Neural progenitor cell (in vitro differentiated cells): ENCODE measurements at regions not wholly inside any gene's neighbourhood (a gene's known extent, or its start where the extent isn't known, plus 50 kb on each side); places are given as distances from the start of the nearest gene placed in this dataset.

Experiments used
- DNase-seq: peaks from one replicate; pipeline ENCODE4 v3.0.0-alpha.2; 2016; ENCODE audit warnings: low spot score
- H2AFZ ChIP-seq: fragments of 200-600 bp; sonication (generic); replicated peaks from 2 replicates; pipeline ENCODE4 v1.6.1; 2016; ENCODE audit warnings: antibody characterized with exemption
- H3F3A ChIP-seq: fragments of 200-600 bp; sonication (generic); 2 replicates; pipeline ENCODE4 v1.6.1; 2016; ENCODE audit warnings: antibody characterized with exemption, low read depth
- H3K27ac ChIP-seq: fragments of 200-600 bp; sonication (generic); 2 replicates; pipeline ENCODE4 v1.5.1; 2016; ENCODE audit warnings: mild to moderate bottlenecking
- H3K27me3 ChIP-seq: fragments of 200-600 bp; sonication (generic); 2 replicates; pipeline ENCODE4 v1.6.1; 2016; ENCODE audit warnings: mild to moderate bottlenecking, moderate library complexity
- H3K36me3 ChIP-seq: fragments of 200-600 bp; sonication (generic); 2 replicates; pipeline ENCODE4 v1.5.1; 2016
- H3K4me1 ChIP-seq: fragments of 200-600 bp; sonication (generic); 2 replicates; pipeline ENCODE4 v1.6.1; 2016; ENCODE audit warnings: mixed run types
- H3K4me2 ChIP-seq: fragments of 200-600 bp; sonication (generic); 2 replicates; pipeline ENCODE4 v1.6.1; 2016
- H3K4me3 ChIP-seq: fragments of 200-600 bp; sonication (generic); 2 replicates; pipeline ENCODE4 v1.5.1; 2016
- H3K79me2 ChIP-seq: fragments of 200-600 bp; sonication (generic); 2 replicates; pipeline ENCODE4 v1.6.1; 2016; ENCODE audit warnings: low read depth
- H3K9ac ChIP-seq: fragments of 200-600 bp; sonication (generic); 2 replicates; pipeline ENCODE4 v1.6.1; 2016
- H3K9me3 ChIP-seq: fragments of 200-600 bp; sonication (generic); 2 replicates; pipeline ENCODE4 v1.5.1; 2016; ENCODE audit warnings: low read depth
- H4K20me1 ChIP-seq: fragments of 200-600 bp; sonication (generic); 2 replicates; pipeline ENCODE4 v1.6.1; 2016; ENCODE audit warnings: low read depth
- H3K27ac Mint-ChIP-seq: 3 replicates; pipeline ENCODE4 v1.8.0; 2021; ENCODE audit warnings: mixed read lengths
- H3K27me3 Mint-ChIP-seq: 2 replicates; pipeline ENCODE4 v1.8.0; 2022; ENCODE audit warnings: low read depth, mild to moderate bottlenecking, inconsistent platforms, moderate library complexity, mixed read lengths; ENCODE audit not compliant: insufficient read depth
- H3K36me3 Mint-ChIP-seq: 3 replicates; pipeline ENCODE4 v1.8.0; 2021; ENCODE audit warnings: mixed read lengths
- H3K4me1 Mint-ChIP-seq: 3 replicates; pipeline ENCODE4 v1.8.0; 2021; ENCODE audit warnings: mixed read lengths
- H3K4me3 Mint-ChIP-seq: 3 replicates; pipeline ENCODE4 v1.8.0; 2021; ENCODE audit warnings: mild to moderate bottlenecking, moderate library complexity, mixed read lengths
- H3K9me3 Mint-ChIP-seq: 3 replicates; pipeline ENCODE4 v1.8.0; 2020; ENCODE audit warnings: mixed read lengths
- CTCF ChIP-seq: fragments of 200-600 bp; sonication (generic); IDR thresholded peaks from 2 replicates; pipeline ENCODE4 v1.5.1; 2017; ENCODE audit warnings: antibody characterized with exemption, mild to moderate bottlenecking
- EZH2 ChIP-seq: fragments of 200-600 bp; sonication (generic); IDR thresholded peaks from 2 replicates; pipeline ENCODE4 v1.6.1; 2017; ENCODE audit warnings: antibody characterized with exemption, mild to moderate bottlenecking, moderate library complexity
- EZH2phosphoT487 ChIP-seq: fragments of 200-600 bp; sonication (generic); IDR thresholded peaks from 2 replicates; pipeline ENCODE4 v1.6.1; 2017; ENCODE audit warnings: antibody characterized with exemption

- no peak overlapping the region for H2AFZ ChIP-seq
- H3K4me1 ChIP-seq, result no peaks in the 10 kb centered on the region
- H3K36me3 Mint-ChIP-seq, result no peaks in the 10 kb centered on the region
- H3K4me3 Mint-ChIP-seq, result no peak overlapping the region
- no peaks in the 10 kb centered on the region for H4K20me1 ChIP-seq
- TF ChIP-seq EZH2phosphoT487 (no peak), EZH2 (no peak), CTCF (no peak)
- H3K4me3 ChIP-seq, result no peak overlapping the region
- no peak overlapping the region for H3K9ac ChIP-seq
- H3K9me3 Mint-ChIP-seq, result peaks cover 5% of the 10 kb centered on the region
- no peak overlapping the region for H3K4me2 ChIP-seq
- H3K36me3 ChIP-seq, result no peaks in the 10 kb centered on the region
- DNase-seq, result no peak
- H3K27me3 Mint-ChIP-seq, result no peaks in the 10 kb centered on the region
- no peaks in the 10 kb centered on the region for H3K9me3 ChIP-seq
- H3K27me3 ChIP-seq, result no peaks in the 10 kb centered on the region
- H3K27ac Mint-ChIP-seq, result no peak overlapping the region
- H3K4me1 Mint-ChIP-seq, result no peaks in the 10 kb centered on the region
- H3K79me2 ChIP-seq, result no peaks in the 10 kb centered on the region
- no peaks in the 10 kb centered on the region for H3F3A ChIP-seq
- H3K27ac ChIP-seq, result no peak overlapping the region
Measured at GRCh38 chr12:74626397-74626796, 88.8 kb downstream of the ATXN7L3B start.

DNA sequence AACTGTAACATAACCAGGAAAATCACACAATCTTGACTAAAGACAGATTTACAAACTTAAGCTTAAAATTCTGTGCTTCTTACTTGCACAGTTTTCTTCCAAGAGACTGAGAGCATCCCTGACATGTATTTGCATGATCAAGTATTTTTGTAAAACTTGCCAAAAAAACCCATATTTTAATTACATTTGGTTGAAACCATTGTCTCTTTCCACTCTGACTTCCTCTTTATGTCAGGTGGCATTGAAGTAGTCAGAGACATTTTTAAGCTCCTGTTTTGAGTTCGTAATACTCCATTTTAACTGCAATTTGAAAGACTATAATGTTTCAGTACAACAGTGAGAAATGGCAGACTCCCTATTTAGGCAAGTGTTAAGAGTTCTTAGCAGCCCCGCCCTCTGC is 103.6 kb downstream of the ATXN7L3B start:
- Histone ChIP-seq H3K27me3 (no peaks in the 10 kb centered on the region), H3F3A (no peaks in the 10 kb centered on the region), H3K9ac (no peak overlapping the region), H3K36me3 (no peaks in the 10 kb centered on the region), H3K4me2 (no peak overlapping the region), H3K9me3 (no peaks in the 10 kb centered on the region), H3K4me3 (no peak overlapping the region), H4K20me1 (no peaks in the 10 kb centered on the region), H3K79me2 (no peaks in the 10 kb centered on the region), H2AFZ (no peak overlapping the region), H3K4me1 (no peaks in the 10 kb centered on the region), H3K27ac (no peak overlapping the region)
- no peak overlapping the region for H3K27ac Mint-ChIP-seq
- no peaks in the 10 kb centered on the region for H3K9me3 Mint-ChIP-seq
- no peaks in the 10 kb centered on the region for H3K36me3 Mint-ChIP-seq
- H3K27me3 Mint-ChIP-seq, result no peaks in the 10 kb centered on the region
- H3K4me1 Mint-ChIP-seq, result no peaks in the 10 kb centered on the region
- no peak overlapping the region for H3K4me3 Mint-ChIP-seq
- DNase-seq, result no peak
- TF ChIP-seq EZH2 (no peak), EZH2phosphoT487 (no peak), CTCF (no peak)

GRCh38 chr12:74641694-74642093 is 104.1 kb downstream of the ATXN7L3B start:
- H2AFZ ChIP-seq, result no peak overlapping the region
- no peaks in the 10 kb centered on the region for H3K36me3 ChIP-seq
- Mint-ChIP-seq H3K9me3 (no peaks in the 10 kb centered on the region), H3K36me3 (no peaks in the 10 kb centered on the region), H3K27ac (no peak overlapping the region), H3K4me3 (no peak overlapping the region), H3K4me1 (no peaks in the 10 kb centered on the region), H3K27me3 (no peaks in the 10 kb centered on the region)
- no peak overlapping the region for H3K4me3 ChIP-seq
- no peak overlapping the region for H3K27ac ChIP-seq
- no peaks in the 10 kb centered on the region for H3F3A ChIP-seq
- no peaks in the 10 kb centered on the region for H3K27me3 ChIP-seq
- no peak for DNase-seq
- no peak overlapping the region for H3K9ac ChIP-seq
- TF ChIP-seq EZH2 (no peak), EZH2phosphoT487 (no peak), CTCF (no peak)
- H3K4me2 ChIP-seq, result no peak overlapping the region
- H3K9me3 ChIP-seq, result no peaks in the 10 kb centered on the region
- no peaks in the 10 kb centered on the region for H3K79me2 ChIP-seq
- no peaks in the 10 kb centered on the region for H4K20me1 ChIP-seq
- H3K4me1 ChIP-seq, result no peaks in the 10 kb centered on the region

GRCh38 chr12:74644681-74645080 is 107.0 kb downstream of the ATXN7L3B start:
- no peaks in the 10 kb centered on the region for H3K79me2 ChIP-seq
- Mint-ChIP-seq H3K36me3 (no peaks in the 10 kb centered on the region), H3K9me3 (no peaks in the 10 kb centered on the region), H3K4me1 (no peaks in the 10 kb centered on the region), H3K27ac (no peak overlapping the region), H3K27me3 (no peaks in the 10 kb centered on the region), H3K4me3 (no peak overlapping the region)
- no peaks in the 10 kb centered on the region for H4K20me1 ChIP-seq
- no peaks in the 10 kb centered on the region for H3K9me3 ChIP-seq
- no peaks in the 10 kb centered on the region for H3F3A ChIP-seq
- H3K9ac ChIP-seq, result no peak overlapping the region
- H3K36me3 ChIP-seq, result no peaks in the 10 kb centered on the region
- no peak overlapping the region for H3K4me2 ChIP-seq
- H3K4me1 ChIP-seq, result no peaks in the 10 kb centered on the region
- H2AFZ ChIP-seq, result no peak overlapping the region
- no peak overlapping the region for H3K27ac ChIP-seq
- no peak overlapping the region for H3K4me3 ChIP-seq
- no peaks in the 10 kb centered on the region for H3K27me3 ChIP-seq
- no peak for TF ChIP-seq EZH2phosphoT487
- TF ChIP-seq EZH2, result no peak
- no peak for TF ChIP-seq CTCF
- no peak for DNase-seq
